ENCODE measurements at regions not wholly inside any gene's neighbourhood (a gene's known extent, or its start where the extent isn't known, plus 50 kb on each side); places are given as distances from the start of the nearest gene placed in this dataset.

- TF ChIP-seq ZNF777 (CRISPR knock-in tag; IDR thresholded peaks at IDR 0.05) (no peak), STAT5B (CRISPR knock-in tag; IDR thresholded peaks at IDR 0.05) (no peak)
Observed at GRCh38 chr21:36564647-36565046, 84.7 kb upstream of the CLDN14 start.

All from HepG2 (cell line).